A549 (cell line): ENCODE measurements at regions not wholly inside any gene's neighbourhood (a gene's known extent, or its start where the extent isn't known, plus 50 kb on each side); places are given as distances from the start of the nearest gene placed in this dataset.

Source experiments
- ESRRA ChIP-seq: fragments of 150-350 bp; IDR thresholded peaks from 2 replicates; pipeline ENCODE4 v1.6.1; 2014; ENCODE audit warnings: mild to moderate bottlenecking, low read length, borderline replicate concordance
- MAZ ChIP-seq: fragments of 150-350 bp; IDR thresholded peaks from 2 replicates; pipeline ENCODE4 v1.6.1; 2014; ENCODE audit warnings: antibody characterized with exemption, low read depth, low read length, borderline replicate concordance
- POLR2A ChIP-seq: IDR thresholded peaks from 2 replicates; pipeline ENCODE4 v1.6.1; 2012; ENCODE audit warnings: mild to moderate bottlenecking, low read length

DNA sequence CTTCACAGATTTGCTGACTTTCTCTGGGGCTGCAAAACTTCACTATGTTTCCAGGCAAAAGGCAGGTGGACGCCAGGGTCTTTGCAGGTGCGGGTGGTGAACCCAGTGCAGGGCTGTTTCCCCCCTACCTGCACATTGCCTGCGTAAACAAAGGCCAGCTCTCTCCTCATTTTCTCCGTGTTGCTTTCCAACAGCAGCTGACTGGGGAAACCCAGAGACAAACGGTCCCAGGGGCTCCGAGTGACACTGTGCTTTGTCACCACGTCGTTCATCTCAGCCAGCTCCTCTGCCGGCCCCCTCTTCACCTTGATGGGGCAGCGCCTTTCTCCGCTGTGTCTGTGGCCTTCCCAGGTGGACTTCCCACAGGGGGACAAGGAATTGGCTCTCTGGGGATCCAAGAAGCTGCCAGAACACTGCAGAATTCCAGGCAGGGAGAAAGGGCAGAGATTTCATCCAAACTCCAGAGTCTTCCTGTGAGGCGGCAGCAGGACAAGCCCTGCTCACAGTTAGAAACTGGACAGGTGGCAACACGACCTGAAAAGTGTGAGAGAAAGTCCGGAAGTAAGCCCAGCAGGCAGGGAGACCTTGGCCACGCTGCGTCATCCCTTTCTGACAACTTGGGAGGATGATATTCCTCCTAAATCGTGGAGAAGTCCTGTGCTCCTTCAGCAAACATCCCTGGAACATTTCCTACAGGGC, 1493.7 kb downstream of the TBC1D22A start:
- TF ChIP-seq POLR2A (no peak), MAZ (no peak), ESRRA (no peak)
